HG03520 (cell line): ENCODE measurements at regions not wholly inside any gene's neighbourhood (a gene's known extent, or its start where the extent isn't known, plus 50 kb on each side); places are given as distances from the start of the nearest gene placed in this dataset.

Source experiments
- ATAC-seq: cut with Tn5 transposase; IDR thresholded peaks from one replicate; pipeline ENCODE4 v1.9.1; 2021; ENCODE audit warnings: mild to moderate bottlenecking, moderate library complexity; ENCODE audit not compliant: unreplicated experiment

DNA sequence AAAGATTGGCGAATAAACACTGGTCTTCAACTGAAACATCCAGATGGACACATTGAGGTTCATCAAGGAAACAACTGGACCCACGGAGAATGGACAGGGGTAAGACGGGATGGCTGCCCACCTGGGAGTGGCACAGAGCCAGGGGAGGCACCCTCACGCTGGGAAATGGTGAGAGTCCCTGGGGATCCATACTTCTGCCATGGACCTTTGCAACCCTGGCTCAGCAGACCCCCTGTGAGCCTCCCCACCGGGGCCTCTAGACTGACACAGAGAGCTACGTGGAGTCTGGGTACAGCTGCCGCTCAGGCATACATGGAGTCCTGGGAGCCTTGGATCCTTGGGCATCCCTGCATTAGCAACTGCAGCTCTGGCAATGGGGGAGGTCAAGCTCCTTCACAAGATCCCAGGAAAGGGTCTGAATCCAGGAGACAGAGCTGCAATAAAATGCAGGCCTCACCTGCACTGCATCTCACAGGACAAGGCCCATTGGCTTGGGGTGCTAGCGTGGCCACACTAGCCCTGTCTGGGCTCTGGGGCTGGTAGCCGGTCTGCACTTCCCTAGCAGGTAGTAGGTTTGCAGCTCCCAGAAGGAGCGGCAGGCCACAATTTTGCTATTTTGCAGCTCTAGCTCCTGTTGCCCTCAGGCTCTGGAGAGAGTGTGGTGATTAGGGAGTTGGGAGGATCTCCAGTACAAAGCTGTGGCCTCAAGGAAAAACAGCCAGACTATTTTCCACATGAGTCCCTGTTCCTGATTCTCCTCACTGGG lies 496.4 kb upstream of the LRRC4C start:
- no peak for ATAC-seq

DNA sequence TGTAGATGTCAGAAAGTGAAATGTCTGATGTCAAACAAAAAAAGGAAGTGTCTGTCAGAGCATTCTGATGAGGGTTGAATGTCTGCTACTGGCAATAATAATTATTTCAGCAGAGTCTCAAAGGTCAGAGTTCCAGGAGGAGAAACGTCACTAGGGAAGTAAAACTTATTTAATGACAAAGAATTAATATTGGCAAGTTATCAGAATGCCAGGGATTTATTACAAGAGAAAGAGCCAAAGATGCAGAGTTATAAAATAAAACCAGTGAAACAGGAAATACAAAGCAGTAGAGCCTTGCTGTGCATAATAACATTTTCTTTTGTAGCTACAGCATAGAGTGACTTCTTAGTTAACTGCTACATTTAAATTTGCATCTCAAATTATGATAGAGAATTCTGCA lies 504.0 kb upstream of the LRRC4C start:
- ATAC-seq, result no peak

- no peak for ATAC-seq
These were observed 511.2 kb upstream of the LRRC4C start for GRCh38 chr11:41970681-41971080.

- no peak for ATAC-seq
These were observed 512.1 kb upstream of the LRRC4C start for GRCh38 chr11:41971592-41971991.

GRCh38 chr11:41978945-41979344 lies 519.5 kb upstream of the LRRC4C start:
- no peak for ATAC-seq

DNA sequence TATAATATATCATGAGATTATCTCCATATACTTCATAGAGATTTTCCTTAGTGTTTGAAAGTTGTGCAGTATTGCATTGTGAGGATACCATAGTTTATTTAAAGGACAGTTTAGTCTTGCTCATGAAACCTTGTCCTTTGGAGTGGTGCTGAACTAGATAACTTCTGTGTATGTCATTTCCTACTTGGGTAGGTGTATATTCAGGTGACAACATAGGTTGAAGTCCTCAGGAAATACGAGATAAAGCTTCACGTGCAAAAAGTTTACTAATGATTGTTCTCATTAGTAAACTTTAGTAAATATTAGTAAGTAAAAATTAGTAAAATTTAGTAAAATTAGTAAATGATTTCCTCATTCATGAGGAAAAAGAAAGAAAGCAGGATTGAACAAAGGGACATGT lies 521.3 kb upstream of the LRRC4C start:
- ATAC-seq, result no peak

GRCh38 chr11:41982276-41982675 lies 522.8 kb upstream of the LRRC4C start:
- no peak for ATAC-seq

- no peak for ATAC-seq
These were observed 523.5 kb upstream of the LRRC4C start for GRCh38 chr11:41982975-41983374.

GRCh38 chr11:41983475-41983874 lies 524.0 kb upstream of the LRRC4C start:
- ATAC-seq, result no peak

- no peak for ATAC-seq
These were observed 524.6 kb upstream of the LRRC4C start for GRCh38 chr11:41984023-41984422.

DNA sequence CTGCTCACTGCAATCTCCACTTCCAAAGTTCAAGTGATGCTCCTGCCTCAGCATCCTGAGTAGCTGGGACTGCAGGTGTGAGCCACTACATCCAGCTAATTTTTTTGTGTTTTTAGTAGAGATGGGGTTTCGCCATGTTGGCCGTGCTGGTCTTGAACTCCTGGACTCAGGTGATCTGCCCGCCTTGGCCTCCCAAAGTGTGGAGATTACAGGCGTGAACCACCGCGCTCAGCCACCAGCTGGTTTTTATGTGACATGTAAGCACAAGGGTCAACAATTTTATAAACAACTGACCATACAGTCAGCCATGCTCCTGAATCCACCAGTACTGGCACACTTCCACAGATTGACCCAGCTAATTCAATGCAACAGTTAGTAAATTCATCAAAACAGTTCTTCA lies 526.3 kb upstream of the LRRC4C start:
- ATAC-seq, result no peak

DNA sequence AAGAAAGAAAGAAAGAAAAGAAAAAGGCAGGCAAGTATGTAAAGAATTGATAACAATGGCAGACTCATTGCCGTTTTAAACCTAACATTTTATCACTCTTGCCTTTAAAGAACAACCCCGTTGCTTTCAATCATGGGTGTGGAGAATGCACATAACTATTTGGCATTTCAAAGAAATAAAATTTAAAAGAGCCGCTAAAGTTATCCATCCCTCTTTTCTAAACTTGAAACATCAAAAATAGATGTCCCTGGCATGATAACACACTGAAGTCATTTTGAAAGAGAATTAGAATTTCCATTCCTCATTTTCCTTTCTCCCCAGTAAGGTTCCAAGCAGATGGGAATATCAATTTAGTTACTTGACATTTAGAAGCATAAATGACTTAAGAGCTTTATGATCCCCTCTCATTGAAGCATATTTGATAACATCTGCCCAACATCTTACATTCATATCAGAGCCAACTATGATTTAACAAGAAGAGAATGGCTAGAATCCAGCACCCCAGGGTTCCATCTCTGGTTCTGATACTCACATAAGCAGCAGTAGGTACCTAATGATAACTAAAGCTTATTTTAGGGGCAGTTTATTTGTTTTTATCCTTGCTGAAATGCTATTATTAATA lies 529.6 kb upstream of the LRRC4C start:
- no peak for ATAC-seq

DNA sequence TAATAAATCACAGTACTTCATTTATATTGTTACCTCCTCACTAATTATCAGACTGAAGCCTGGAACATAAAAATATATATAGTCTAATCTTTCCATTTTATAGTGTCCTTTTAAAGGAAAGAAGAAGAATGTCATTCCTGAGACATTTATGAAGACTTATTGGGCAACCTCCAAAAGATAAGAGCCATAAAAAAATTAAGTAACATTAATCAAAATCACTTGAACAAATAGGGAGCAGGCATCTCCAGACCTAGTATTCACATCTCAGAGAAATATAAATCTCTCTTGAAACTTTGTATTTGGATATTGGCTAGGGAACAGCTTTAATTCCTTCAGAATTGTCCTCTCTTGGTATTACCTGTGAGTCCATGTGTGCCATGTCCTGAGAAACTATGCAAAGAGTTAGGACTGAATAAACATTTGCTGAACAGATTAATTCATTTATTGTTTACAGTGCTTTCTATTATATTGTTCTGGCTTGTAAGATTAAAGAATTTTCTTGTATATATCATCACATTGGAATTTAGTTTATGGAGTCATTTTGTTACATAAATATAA lies 530.5 kb upstream of the LRRC4C start:
- no peak for ATAC-seq

DNA sequence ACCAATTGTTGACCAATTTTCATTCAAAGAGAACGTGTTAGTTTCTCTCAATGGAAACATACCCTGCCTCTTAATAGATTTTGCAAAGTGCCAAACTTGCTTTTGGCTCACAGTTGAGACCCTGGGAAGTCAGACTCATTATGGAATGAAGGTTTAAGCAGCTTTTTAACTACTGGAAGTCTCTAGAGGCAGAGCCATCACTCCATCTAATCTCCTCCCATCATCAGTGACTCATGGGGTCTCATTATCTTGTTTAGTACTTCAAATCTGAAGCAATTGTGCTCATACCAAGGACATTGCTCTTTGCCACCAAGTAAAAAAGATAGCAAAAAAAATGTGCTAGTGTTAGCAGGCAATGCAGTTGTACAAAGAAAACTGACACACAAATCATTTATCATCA lies 537.1 kb upstream of the LRRC4C start:
- ATAC-seq, result no peak

DNA sequence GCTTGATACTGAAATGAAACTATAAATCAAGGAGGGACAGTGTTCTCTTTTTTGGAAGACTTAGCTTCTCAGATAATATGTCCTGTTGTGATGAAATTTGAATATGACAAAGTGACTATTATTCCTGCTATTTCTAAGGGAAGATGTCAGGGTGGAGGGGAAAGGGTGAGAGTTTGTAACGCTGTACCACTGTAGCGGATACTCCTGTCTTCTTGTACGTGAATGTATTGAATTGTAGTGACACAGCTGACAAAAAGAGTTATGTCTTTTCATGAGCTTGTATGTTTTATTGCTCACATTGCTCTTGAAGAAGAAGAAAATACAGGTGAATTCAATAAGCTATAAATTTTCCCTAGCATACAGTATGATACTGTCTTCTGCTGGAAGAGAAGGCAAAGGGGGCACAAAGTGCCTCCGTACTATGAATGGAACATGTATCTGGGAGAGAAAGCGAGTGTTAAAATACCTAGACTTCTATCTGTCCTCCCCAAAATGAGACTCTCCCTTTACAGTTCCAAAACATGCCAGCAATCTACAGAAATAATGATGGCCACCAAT lies 538.5 kb upstream of the LRRC4C start:
- no peak for ATAC-seq

DNA sequence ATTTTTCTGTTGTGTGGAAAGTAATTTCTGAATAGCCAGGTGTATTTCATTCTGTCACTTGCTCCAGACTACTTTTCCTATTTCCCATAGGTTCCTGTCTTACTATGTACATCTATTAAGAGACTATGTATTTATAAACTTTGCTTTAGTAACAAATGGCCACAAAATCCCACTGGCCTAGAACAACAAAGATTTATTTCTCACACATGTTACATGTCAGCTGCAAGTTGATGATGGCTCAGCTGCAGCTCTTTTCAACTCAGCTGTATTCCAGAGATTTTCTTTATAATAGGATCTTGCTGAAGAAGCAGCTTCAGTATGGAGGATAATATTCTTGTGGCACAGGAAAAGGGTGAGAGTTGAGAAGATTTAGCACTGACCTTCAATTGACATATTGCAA lies 539.6 kb upstream of the LRRC4C start:
- no peak for ATAC-seq

GRCh38 chr11:42003801-42004200 lies 544.3 kb upstream of the LRRC4C start:
- no peak for ATAC-seq

DNA sequence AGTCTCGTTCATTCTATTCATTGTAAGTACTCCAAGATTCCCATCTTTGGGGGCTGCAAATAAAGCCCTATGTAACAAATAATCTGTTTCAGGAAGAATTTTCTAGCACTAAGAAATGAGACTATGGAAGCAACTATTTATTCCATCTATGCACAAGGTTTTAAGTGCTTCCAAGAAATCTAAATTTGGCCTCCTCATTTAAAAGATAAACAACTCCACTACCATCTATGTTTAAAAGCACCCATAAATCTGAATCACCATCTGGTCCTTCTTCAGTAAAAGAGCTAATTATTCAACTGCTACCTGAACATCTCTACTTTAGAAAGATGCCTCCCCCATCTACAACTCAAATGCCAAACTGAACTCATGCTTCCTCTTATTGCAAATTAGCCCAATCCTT lies 547.3 kb upstream of the LRRC4C start:
- ATAC-seq, result no peak

DNA sequence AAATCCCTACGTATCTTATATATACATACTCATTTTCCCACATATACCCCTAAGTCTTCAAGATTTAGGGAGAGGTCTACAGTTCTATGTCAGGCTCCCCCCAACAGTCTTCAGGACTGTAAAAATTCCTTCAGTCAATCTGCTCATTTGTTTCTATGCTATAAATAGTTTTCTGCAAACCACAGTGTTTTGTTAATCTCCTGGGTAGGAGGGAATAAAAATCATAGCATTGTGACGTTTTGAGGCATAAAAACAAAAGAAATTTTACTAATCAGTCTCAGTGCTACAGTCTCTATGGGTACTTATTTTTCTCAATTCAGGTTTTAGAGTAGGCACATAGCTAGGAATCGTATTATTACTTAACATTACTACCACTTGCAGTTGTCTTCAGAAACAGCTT lies 552.8 kb upstream of the LRRC4C start:
- no peak for ATAC-seq

- no peak for ATAC-seq
These were observed 554.3 kb upstream of the LRRC4C start for GRCh38 chr11:42013656-42014201.

- no peak for ATAC-seq
These were observed 562.5 kb upstream of the LRRC4C start for GRCh38 chr11:42021911-42022310.

DNA sequence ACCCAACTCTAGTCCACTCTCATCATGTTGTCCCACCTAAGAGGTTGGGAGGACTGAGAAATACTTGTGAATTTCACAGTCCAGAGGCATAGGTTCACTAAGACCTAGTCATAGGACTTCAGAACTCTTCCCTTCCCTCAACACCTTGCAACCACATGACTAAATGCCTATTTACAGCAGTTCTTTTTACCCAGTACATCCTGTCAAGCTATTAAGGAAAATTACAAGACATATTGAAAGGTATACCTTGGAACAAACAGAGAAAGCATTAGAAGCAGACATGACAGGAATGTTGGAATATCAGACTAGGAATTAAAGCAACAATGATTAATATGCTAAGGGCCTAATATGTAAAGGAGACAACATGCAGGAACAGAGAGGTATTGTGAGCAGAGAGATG lies 563.8 kb upstream of the LRRC4C start:
- no peak for ATAC-seq
